C4-2B (cell line): ENCODE measurements at regions not wholly inside any gene's neighbourhood (a gene's known extent, or its start where the extent isn't known, plus 50 kb on each side); places are given as distances from the start of the nearest gene placed in this dataset.

Source experiments
- CTCF ChIP-seq: fragments of 450-650 bp; conservative IDR thresholded peaks from 2 replicates; pipeline ENCODE4 v1.5.1; 2017; ENCODE audit warnings: mild to moderate bottlenecking
- ZFX ChIP-seq: fragments of 450-650 bp; IDR thresholded peaks from 2 replicates; pipeline ENCODE4 v1.6.1; 2017

- TF ChIP-seq CTCF = no peak
- no peak for TF ChIP-seq ZFX
Observed at GRCh38 chr13:72113931-72114330, 246.9 kb upstream of the DACH1 start.
